ENCODE measurements at regions not wholly inside any gene's neighbourhood (a gene's known extent, or its start where the extent isn't known, plus 50 kb on each side); places are given as distances from the start of the nearest gene placed in this dataset.

GRCh38 chr1:232225336-232226131 is 404.4 kb downstream of the SIPA1L2 start:
- DNase-seq: no peak

- DNase-seq: no peak
Measured at GRCh38 chr1:232223887-232224286, 406.0 kb downstream of the SIPA1L2 start.

GRCh38 chr1:232223183-232223708 is 406.7 kb downstream of the SIPA1L2 start:
- no peak for DNase-seq

GRCh38 chr1:232222614-232223013 is 407.3 kb downstream of the SIPA1L2 start:
- no peak for DNase-seq

GRCh38 chr1:232221802-232222499 is 408.0 kb downstream of the SIPA1L2 start:
- no peak for DNase-seq

- no peak for DNase-seq
Measured at GRCh38 chr1:232218955-232219865, 410.7 kb downstream of the SIPA1L2 start.

GRCh38 chr1:232213928-232214327 is 416.0 kb downstream of the SIPA1L2 start:
- no peak for DNase-seq

- DNase-seq: no peak
Measured at GRCh38 chr1:232212253-232212652, 417.7 kb downstream of the SIPA1L2 start.

- no peak for DNase-seq
Measured at GRCh38 chr1:232211149-232211548, 418.8 kb downstream of the SIPA1L2 start.

- no peak for DNase-seq
Measured at GRCh38 chr1:232209357-232209756, 420.6 kb downstream of the SIPA1L2 start.

GRCh38 chr1:232207073-232207866 is 422.7 kb downstream of the SIPA1L2 start:
- no peak for DNase-seq

- no peak for DNase-seq
Measured at GRCh38 chr1:232204269-232204668, 425.7 kb downstream of the SIPA1L2 start.

- DNase-seq: no peak
Measured at GRCh38 chr1:232201024-232201423, 428.9 kb downstream of the SIPA1L2 start.

GRCh38 chr1:232196042-232196441 is 433.9 kb downstream of the SIPA1L2 start:
- no peak for DNase-seq

- no peak for DNase-seq
Measured at GRCh38 chr1:232194424-232194823, 435.5 kb downstream of the SIPA1L2 start.

GRCh38 chr1:232193451-232193783 is 436.5 kb downstream of the SIPA1L2 start:
- no peak for DNase-seq

GRCh38 chr1:232192781-232193450 is 437.0 kb downstream of the SIPA1L2 start:
- no peak for DNase-seq

- DNase-seq: no peak
Measured at GRCh38 chr1:232191560-232191959, 438.4 kb downstream of the SIPA1L2 start.

GRCh38 chr1:232188318-232188717 is 441.6 kb downstream of the SIPA1L2 start:
- DNase-seq: no peak

- DNase-seq: no peak
Measured at GRCh38 chr1:232186931-232187330, 443.0 kb downstream of the SIPA1L2 start.

Data from stimulated activated CD4-positive, alpha-beta T cell treated with anti-CD3 and anti-CD28 coated beads, Interleukin-4, amount 100 ng/mL, for 24 hours (primary cell).